ENCODE measurements at regions not wholly inside any gene's neighbourhood (a gene's known extent, or its start where the extent isn't known, plus 50 kb on each side); places are given as distances from the start of the nearest gene placed in this dataset.

- TF ChIP-seq POLR2A (IDR thresholded peaks at IDR 0.05) (no peak), POLR2AphosphoS5 (IDR thresholded peaks at IDR 0.05) (no peak), CTCF (IDR thresholded peaks at IDR 0.05) (no peak)
- intact Hi-C loops (cut with DNase I), result no loop called here
- Histone ChIP-seq H3K4me1 (replicated peaks) (no peaks in the 10 kb centered on the region), H3K4me3 (no peak overlapping the region), H3K9me3 (no peaks in the 10 kb centered on the region), H3K36me3 (no peaks in the 10 kb centered on the region), H3K27ac (no peak overlapping the region), H3K27me3 (replicated peaks; ENCODE audit: insufficient read depth) (no peaks in the 10 kb centered on the region)
- DNase-seq (ENCODE audit: low spot score), result no peak
Observed at GRCh38 chr5:52491818-52492217, 295.9 kb upstream of the ITGA1 start.

GRCh38 chr5:52497133-52497693, 290.5 kb upstream of the ITGA1 start:
- Histone ChIP-seq H3K36me3 (no peaks in the 10 kb centered on the region), H3K9me3 (no peaks in the 10 kb centered on the region), H3K27me3 (replicated peaks; ENCODE audit: insufficient read depth) (no peaks in the 10 kb centered on the region), H3K4me3 (no peak overlapping the region), H3K4me1 (replicated peaks) (no peaks in the 10 kb centered on the region), H3K27ac (no peak overlapping the region)
- DNase-seq (ENCODE audit: low spot score), result no peak
- TF ChIP-seq POLR2A (IDR thresholded peaks at IDR 0.05), result no peak
- no peak for TF ChIP-seq CTCF (IDR thresholded peaks at IDR 0.05)
- TF ChIP-seq POLR2AphosphoS5 (IDR thresholded peaks at IDR 0.05), result no peak
- 64% methylated on average over 4 of the region's 4 CpGs for WGBS
- intact Hi-C loops (cut with DNase I), result no loop called here

- H3K36me3 ChIP-seq, result no peaks in the 10 kb centered on the region
- no peak for DNase-seq (ENCODE audit: low spot score)
- no peaks in the 10 kb centered on the region for H3K4me1 ChIP-seq (replicated peaks)
- TF ChIP-seq CTCF (IDR thresholded peaks at IDR 0.05) (no peak), POLR2AphosphoS5 (IDR thresholded peaks at IDR 0.05) (no peak), POLR2A (IDR thresholded peaks at IDR 0.05) (no peak)
- H3K4me3 ChIP-seq, result no peak overlapping the region
- H3K27ac ChIP-seq, result no peak overlapping the region
- no peaks in the 10 kb centered on the region for H3K9me3 ChIP-seq
- intact Hi-C loops (cut with DNase I), result no loop called here
- no peaks in the 10 kb centered on the region for H3K27me3 ChIP-seq (replicated peaks; ENCODE audit: insufficient read depth)
Observed at GRCh38 chr5:52498607-52499006, 289.1 kb upstream of the ITGA1 start.

- Histone ChIP-seq H3K27me3 (replicated peaks; ENCODE audit: insufficient read depth) (no peaks in the 10 kb centered on the region), H3K4me1 (replicated peaks) (no peaks in the 10 kb centered on the region), H3K27ac (no peak overlapping the region), H3K36me3 (no peaks in the 10 kb centered on the region), H3K4me3 (no peak overlapping the region), H3K9me3 (no peaks in the 10 kb centered on the region)
- WGBS, result 88% methylated on average over 5 of the region's 5 CpGs
- intact Hi-C loops (cut with DNase I), result no loop called here
- DNase-seq (ENCODE audit: low spot score), result no peak
- no peak for TF ChIP-seq CTCF (IDR thresholded peaks at IDR 0.05)
- TF ChIP-seq POLR2A (IDR thresholded peaks at IDR 0.05), result no peak
- TF ChIP-seq POLR2AphosphoS5 (IDR thresholded peaks at IDR 0.05), result no peak
Observed at GRCh38 chr5:52502460-52502999, 285.2 kb upstream of the ITGA1 start.

- 85% methylated on average over 6 of the region's 6 CpGs for WGBS
- intact Hi-C loops (cut with DNase I), result no loop called here
- Histone ChIP-seq H3K27ac (no peak overlapping the region), H3K27me3 (replicated peaks; ENCODE audit: insufficient read depth) (no peaks in the 10 kb centered on the region), H3K36me3 (no peaks in the 10 kb centered on the region), H3K9me3 (no peaks in the 10 kb centered on the region), H3K4me3 (no peak overlapping the region), H3K4me1 (replicated peaks) (no peaks in the 10 kb centered on the region)
- DNase-seq (ENCODE audit: low spot score), result no peak
- TF ChIP-seq POLR2AphosphoS5 (IDR thresholded peaks at IDR 0.05) (no peak), CTCF (IDR thresholded peaks at IDR 0.05) (no peak), POLR2A (IDR thresholded peaks at IDR 0.05) (no peak)
Observed at GRCh38 chr5:52504584-52505240, 283.0 kb upstream of the ITGA1 start.

Data from prostate gland (tissue), 2 donors.